HFFc6 (cell line): ENCODE measurements at regions not wholly inside any gene's neighbourhood (a gene's known extent, or its start where the extent isn't known, plus 50 kb on each side); places are given as distances from the start of the nearest gene placed in this dataset.

Experiments
- DNase-seq: peaks from one replicate; pipeline ENCODE4 v3.0.0-alpha.2; 2018
- H3K27ac Mint-ChIP-seq: 2 replicates; pipeline ENCODE4 v1.8.0; 2020; ENCODE audit warnings: mild to moderate bottlenecking, mixed read lengths
- H3K27me3 Mint-ChIP-seq: 2 replicates; pipeline ENCODE4 v1.8.0; 2021; ENCODE audit warnings: mild to moderate bottlenecking, moderate library complexity, mixed read lengths; ENCODE audit not compliant: insufficient read depth
- H3K36me3 Mint-ChIP-seq: 2 replicates; pipeline ENCODE4 v1.8.0; 2021; ENCODE audit warnings: low read depth, mixed read lengths
- H3K4me1 Mint-ChIP-seq: 2 replicates; pipeline ENCODE4 v1.8.0; 2020; ENCODE audit warnings: low read depth, mixed read lengths
- H3K4me3 Mint-ChIP-seq: 2 replicates; pipeline ENCODE4 v1.8.0; 2020; ENCODE audit warnings: mild to moderate bottlenecking, moderate library complexity, mixed read lengths
- H3K9me3 Mint-ChIP-seq: 2 replicates; pipeline ENCODE4 v1.8.0; 2020; ENCODE audit warnings: mild to moderate bottlenecking, mixed read lengths
- TF ChIP-seq, protein P1 (sequence below): fragments of 200-600 bp; sonication (generic); IDR thresholded peaks from 2 replicates; pipeline ENCODE4 v1.5.0; 2021; ENCODE audit warnings: antibody characterized with exemption, mild to moderate bottlenecking

DNA sequence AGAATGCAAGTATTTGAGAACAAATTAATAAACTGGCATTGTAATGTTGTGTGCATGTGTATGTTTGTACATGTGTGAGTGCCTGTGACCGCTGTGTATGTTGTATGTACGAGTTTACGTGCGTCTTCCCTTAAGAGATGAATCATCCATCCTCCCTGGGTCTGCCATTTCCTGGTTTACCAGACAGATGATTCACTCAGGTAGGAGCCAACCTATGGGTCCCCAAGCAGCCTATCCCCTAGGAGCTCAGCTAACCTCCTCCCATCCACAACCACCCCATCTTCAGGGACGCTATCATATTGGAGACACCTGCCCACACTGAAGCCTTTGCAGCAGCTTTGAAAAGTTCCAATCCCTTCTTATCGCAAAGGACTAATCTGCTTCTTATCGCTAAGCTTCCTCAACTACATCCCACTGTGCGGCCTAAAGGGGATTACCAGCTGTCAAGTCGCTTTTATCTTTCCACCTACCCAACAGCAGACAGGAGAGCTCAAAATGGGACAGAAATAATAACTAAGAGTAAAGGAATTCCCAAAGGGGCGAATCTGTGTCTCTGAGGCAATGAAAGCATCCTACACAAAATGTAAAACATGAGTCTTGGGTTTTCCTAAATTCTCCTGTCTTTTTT lies 81.5 kb upstream of the TMCC3 start:
- Mint-ChIP-seq H3K36me3 (no peaks in the 10 kb centered on the region), H3K27me3 (peaks cover 19% of the 10 kb centered on the region), H3K27ac (no peak overlapping the region), H3K4me3 (no peak overlapping the region), H3K4me1 (no peaks in the 10 kb centered on the region), H3K9me3 (no peaks in the 10 kb centered on the region)
- TF ChIP-seq, protein P1, sequence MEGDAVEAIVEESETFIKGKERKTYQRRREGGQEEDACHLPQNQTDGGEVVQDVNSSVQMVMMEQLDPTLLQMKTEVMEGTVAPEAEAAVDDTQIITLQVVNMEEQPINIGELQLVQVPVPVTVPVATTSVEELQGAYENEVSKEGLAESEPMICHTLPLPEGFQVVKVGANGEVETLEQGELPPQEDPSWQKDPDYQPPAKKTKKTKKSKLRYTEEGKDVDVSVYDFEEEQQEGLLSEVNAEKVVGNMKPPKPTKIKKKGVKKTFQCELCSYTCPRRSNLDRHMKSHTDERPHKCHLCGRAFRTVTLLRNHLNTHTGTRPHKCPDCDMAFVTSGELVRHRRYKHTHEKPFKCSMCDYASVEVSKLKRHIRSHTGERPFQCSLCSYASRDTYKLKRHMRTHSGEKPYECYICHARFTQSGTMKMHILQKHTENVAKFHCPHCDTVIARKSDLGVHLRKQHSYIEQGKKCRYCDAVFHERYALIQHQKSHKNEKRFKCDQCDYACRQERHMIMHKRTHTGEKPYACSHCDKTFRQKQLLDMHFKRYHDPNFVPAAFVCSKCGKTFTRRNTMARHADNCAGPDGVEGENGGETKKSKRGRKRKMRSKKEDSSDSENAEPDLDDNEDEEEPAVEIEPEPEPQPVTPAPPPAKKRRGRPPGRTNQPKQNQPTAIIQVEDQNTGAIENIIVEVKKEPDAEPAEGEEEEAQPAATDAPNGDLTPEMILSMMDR: no peak
- DNase-seq: no peak

DNA sequence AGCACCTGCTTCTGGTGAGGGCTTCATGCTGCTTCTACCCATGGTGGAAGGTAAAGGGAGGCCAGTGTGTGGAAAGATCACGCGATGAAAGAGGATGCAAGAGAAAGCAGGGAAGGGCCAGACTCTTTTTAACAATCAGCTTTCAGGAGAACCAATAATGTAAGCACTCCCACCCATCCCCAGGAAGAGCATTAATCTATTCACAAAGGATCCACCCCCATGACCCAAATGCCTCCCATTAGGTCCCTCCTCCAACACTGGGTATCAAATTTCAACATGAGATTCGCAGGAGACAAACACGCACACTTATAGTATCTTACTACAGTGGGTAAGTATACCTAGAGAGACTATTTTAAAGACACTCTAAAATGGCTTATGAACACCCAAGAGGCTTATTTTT lies 80.5 kb upstream of the TMCC3 start:
- H3K27me3 Mint-ChIP-seq: peaks cover 22% of the 10 kb centered on the region

DNA sequence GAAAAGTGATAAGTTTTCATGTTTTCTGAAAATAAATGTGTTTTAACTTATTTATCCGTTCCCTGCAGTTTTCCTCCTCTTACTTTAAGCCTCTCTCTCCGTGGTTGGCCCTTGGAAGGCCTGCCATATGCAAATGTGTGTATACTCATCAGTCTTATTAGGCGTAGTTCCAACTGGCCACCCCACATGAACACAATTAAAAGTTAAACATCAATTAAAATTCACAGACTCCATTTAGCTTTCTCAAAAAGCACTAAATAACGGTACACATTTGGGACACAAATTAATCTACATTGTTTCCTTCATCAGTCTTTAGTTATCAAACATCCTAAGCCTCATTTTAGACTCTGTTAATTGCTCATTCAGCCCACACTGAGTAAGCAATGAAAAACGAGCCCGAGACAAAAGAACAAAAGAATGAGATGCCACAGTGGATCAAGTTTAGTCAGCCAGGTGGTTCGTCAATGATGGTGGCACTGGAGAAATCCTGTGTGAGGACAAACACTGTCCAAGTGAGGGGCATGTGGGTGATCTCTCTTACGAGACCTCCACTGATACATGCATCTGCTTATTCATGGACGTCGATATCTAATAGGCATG lies 76.0 kb upstream of the TMCC3 start:
- Mint-ChIP-seq H3K4me1 (no peaks in the 10 kb centered on the region), H3K36me3 (no peaks in the 10 kb centered on the region), H3K4me3 (no peak overlapping the region), H3K27ac (no peak overlapping the region), H3K9me3 (no peaks in the 10 kb centered on the region), H3K27me3 (peaks cover 31% of the 10 kb centered on the region)
- TF ChIP-seq, protein P1: no peak
- no peak for DNase-seq

More for the DNA sequence above, 80.5 kb upstream of the TMCC3 start:
- Mint-ChIP-seq H3K4me1 (no peaks in the 10 kb centered on the region), H3K9me3 (no peaks in the 10 kb centered on the region), H3K27ac (no peak overlapping the region), H3K4me3 (no peak overlapping the region), H3K36me3 (no peaks in the 10 kb centered on the region)
- TF ChIP-seq, protein P1: no peak
- no peak for DNase-seq

DNA sequence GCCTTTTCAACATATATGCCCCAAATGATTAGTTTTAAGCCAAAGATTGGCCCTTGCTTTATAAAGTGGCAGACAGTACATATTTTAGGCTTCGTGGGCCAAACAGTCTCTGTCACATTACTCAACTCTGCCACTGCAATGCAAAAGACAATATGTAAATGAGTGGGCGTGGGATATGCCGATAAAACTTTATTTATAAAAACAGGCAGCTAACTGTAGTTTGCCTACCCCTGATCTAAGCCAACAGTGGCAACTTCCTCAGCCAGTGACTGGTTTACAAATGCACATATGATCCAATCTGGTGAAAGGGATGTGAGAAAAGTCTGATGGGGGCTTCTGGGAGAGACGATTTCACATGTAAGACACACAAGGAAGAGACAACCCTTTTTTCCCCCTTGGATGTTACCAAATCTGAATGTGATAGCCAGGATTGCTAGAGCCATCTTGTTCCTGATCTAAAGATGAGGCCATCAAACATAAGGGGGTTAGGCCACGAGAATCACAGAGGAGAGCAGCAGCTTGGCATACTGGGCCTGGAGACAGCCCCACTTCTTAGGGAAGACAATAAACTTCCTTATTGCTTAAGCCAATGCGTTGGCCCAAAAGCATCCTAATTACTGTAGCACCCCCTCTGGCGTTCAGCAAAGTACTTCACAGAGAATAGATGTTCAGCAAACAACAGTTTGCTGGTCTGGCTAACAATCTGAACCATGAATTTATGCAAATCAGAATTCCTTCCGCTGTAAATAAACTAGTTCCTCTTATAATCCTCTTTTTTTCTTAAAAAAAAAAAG lies 75.2 kb upstream of the TMCC3 start:
- Mint-ChIP-seq H3K9me3 (no peaks in the 10 kb centered on the region), H3K4me1 (no peaks in the 10 kb centered on the region), H3K4me3 (no peak overlapping the region), H3K27me3 (peaks cover 31% of the 10 kb centered on the region), H3K27ac (no peak overlapping the region), H3K36me3 (no peaks in the 10 kb centered on the region)
- peak; percentile 10 for DNase-seq
- TF ChIP-seq, protein P1: peak; percentile 68

DNA sequence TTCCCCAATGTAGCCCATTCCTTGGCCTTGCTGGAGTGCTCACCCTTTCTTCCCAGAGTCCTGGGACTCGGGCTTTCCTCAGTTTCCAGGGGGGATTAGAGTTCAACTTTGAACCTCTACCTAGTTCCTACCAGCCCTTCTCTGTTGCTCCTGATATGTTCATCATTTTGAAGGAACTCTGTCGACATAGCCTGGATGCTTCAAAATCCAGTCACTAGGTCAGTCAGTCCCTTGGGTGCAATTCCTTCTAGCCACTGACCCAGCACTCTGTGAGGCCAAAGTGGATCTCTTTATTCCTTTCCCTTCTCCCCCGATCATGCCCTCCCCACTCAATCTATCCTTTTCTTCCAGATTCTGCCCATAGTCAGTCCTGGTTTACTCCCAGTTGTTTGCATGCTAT lies 72.3 kb upstream of the TMCC3 start:
- DNase-seq: no peak
- Mint-ChIP-seq H3K27me3 (peaks cover 25% of the 10 kb centered on the region), H3K27ac (no peak overlapping the region), H3K36me3 (no peaks in the 10 kb centered on the region), H3K4me1 (no peaks in the 10 kb centered on the region), H3K9me3 (no peaks in the 10 kb centered on the region), H3K4me3 (no peak overlapping the region)
- TF ChIP-seq, protein P1: no peak
